A549 (cell line): ENCODE measurements at regions not wholly inside any gene's neighbourhood (a gene's known extent, or its start where the extent isn't known, plus 50 kb on each side); places are given as distances from the start of the nearest gene placed in this dataset.

Experiments used
- ATAC-seq, 2 experiments: fragments of 200-7000 bp in 1 of 2; fragments of >200 bp in 1 of 2; cut with Nextera tagmentation in 1 of 2; cut with Tn5 transposase in 1 of 2; 3 replicates each; pipeline versions ENCODE4 v1.8.0 to v1.9.1; 2018 to 2020; ENCODE audit warnings: mild to moderate bottlenecking in 1 of 2, moderate library complexity in 1 of 2
- CTCF ChIA-PET: fragments of 300-600 bp; sonication (Branson Sonifier 250); formaldehyde crosslinking; extraction: SDS; loops from one replicate; lab custom pipeline; 2021; ENCODE audit warnings: antibody characterized with exemption, inconsistent platforms; lab: Yijun Ruan, JAX
- POLR2A ChIA-PET: fragments of 350-600 bp; formaldehyde crosslinking; extraction: SDS; loops from one replicate; lab custom pipeline; 2021; ENCODE audit warnings: antibody characterized with exemption, inconsistent platforms; lab: Yijun Ruan, JAX
- DNase-seq, 2 experiments: peaks; one replicate each; pipeline versions ENCODE4 v3.0.0 to v3.0.0-alpha.2; 2011 to 2016; ENCODE audit warnings: low read depth in 1 of 2, low spot score in 1 of 2
- FAIRE-seq: peaks from 2 replicates; lab custom pipeline; 2011; peaks lifted over from hg19 to GRCh38; lab: Jason Lieb, UNC
- H3K27ac ChIP-seq, 2 experiments: fragments of >200 bp; sonication (Bioruptor Twin); formaldehyde crosslinking; 3 replicates each; pipeline ENCODE4 v1.5.1; 2016 to 2017
- H3K4me1 ChIP-seq: fragments of >200 bp; sonication (Bioruptor Twin); formaldehyde crosslinking; 3 replicates; pipeline ENCODE4 v1.6.1; 2016
- H3K4me2 ChIP-seq: fragments of >200 bp; sonication (Bioruptor Twin); formaldehyde crosslinking; 3 replicates; pipeline ENCODE4 v1.6.1; 2016
- H3K4me3 ChIP-seq: fragments of >200 bp; sonication (Bioruptor Twin); formaldehyde crosslinking; 3 replicates; pipeline ENCODE4 v1.5.1; 2016
- H3K9me3 ChIP-seq: fragments of >200 bp; sonication (Bioruptor Twin); formaldehyde crosslinking; 3 replicates; pipeline ENCODE4 v1.6.1; 2016
- CHD4 ChIP-seq: fragments of 200-600 bp; sonication (generic); IDR thresholded peaks from 2 replicates; pipeline ENCODE4 v1.6.1; 2016; ENCODE audit warnings: antibody characterized with exemption, mild to moderate bottlenecking, borderline replicate concordance
- FOSB ChIP-seq: fragments of 250-450 bp; sonication (Bioruptor Pico); IDR thresholded peaks from 2 replicates; pipeline ENCODE4 v1.5.0; 2020; ENCODE audit warnings: mild to moderate bottlenecking, moderate library complexity
- FOSL2 ChIP-seq, 2 experiments: fragments of 450-650 bp in 1 of 2; fragments of >200 bp in 1 of 2; sonication (Bioruptor Twin) in 1 of 2; formaldehyde crosslinking; IDR thresholded peaks; 2 replicates each; pipeline versions ENCODE4 v1.5.0 to v1.6.1; 2016 to 2020; ENCODE audit warnings: mild to moderate bottlenecking in 1 of 2, moderate library complexity in 1 of 2
- GATA3 ChIP-seq: IDR thresholded peaks from 2 replicates; pipeline ENCODE4 v1.6.1; 2012; ENCODE audit warnings: borderline replicate concordance
- HOXB13 ChIP-seq: fragments of 250-450 bp; sonication (Bioruptor Pico); IDR thresholded peaks from 2 replicates; pipeline ENCODE4 v1.5.0; 2020; ENCODE audit warnings: low read depth, mild to moderate bottlenecking, moderate library complexity
- JUN ChIP-seq, 2 experiments: fragments of >200 bp; sonication (Bioruptor Twin); formaldehyde crosslinking; IDR thresholded peaks; 2 replicates in 1 of 2; 3 replicates in 1 of 2; pipeline ENCODE4 v1.6.1; 2016 to 2017
- MYC ChIP-seq: IDR thresholded peaks from 2 replicates; pipeline ENCODE4 v1.6.1; 2012; ENCODE audit warnings: mild to moderate bottlenecking, inconsistent platforms, low read length, improper control_type of control experiment, borderline replicate concordance
- NFE2L2 ChIP-seq: fragments of 150-350 bp; conservative IDR thresholded peaks from 2 replicates; pipeline ENCODE4 v1.6.1; 2014; ENCODE audit warnings: low read length
- NR3C1 ChIP-seq: fragments of >200 bp; sonication (Bioruptor Twin); formaldehyde crosslinking; IDR thresholded peaks from 3 replicates; pipeline ENCODE4 v1.6.1; 2017
- PHF8 ChIP-seq: fragments of 200-600 bp; sonication (generic); IDR thresholded peaks from 2 replicates; pipeline ENCODE4 v1.6.1; 2016; ENCODE audit warnings: low read depth, mild to moderate bottlenecking, antibody characterized with exemption, moderate library complexity, borderline replicate concordance
- POLR2AphosphoS2 ChIP-seq: conservative IDR thresholded peaks from 2 replicates; pipeline ENCODE4 v1.6.1; 2012; ENCODE audit warnings: low read length, improper control_type of control experiment, inconsistent platforms
- SREBF2 ChIP-seq: fragments of 450-650 bp; IDR thresholded peaks from 2 replicates; pipeline ENCODE4 v1.6.1; 2014; ENCODE audit warnings: mild to moderate bottlenecking, moderate library complexity
- TP53 ChIP-seq: fragments of 250-450 bp; sonication (Bioruptor Pico); IDR thresholded peaks from 2 replicates; pipeline ENCODE4 v1.5.0; 2021; ENCODE audit warnings: mild to moderate bottlenecking, moderate library complexity
- ZC3H11A ChIP-seq: fragments of 450-650 bp; IDR thresholded peaks from 2 replicates; pipeline ENCODE4 v1.6.1; 2014; ENCODE audit warnings: antibody characterized with exemption, mild to moderate bottlenecking
- ZNF302 ChIP-seq: fragments of 250-450 bp; sonication (Bioruptor Pico); IDR thresholded peaks from 2 replicates; pipeline ENCODE4 v1.9.0; 2021; ENCODE audit warnings: inconsistent platforms, mild to moderate bottlenecking, moderate library complexity
- WGBS: methylation state at CpG from one replicate; pipeline ENCODE4 v1.1.6; 2017; ENCODE audit errors: missing lambda C conversion rate; 5-methylcytosine and 5-hydroxymethylcytosine counted together
- TF ChIP-seq, protein P1 (sequence below): fragments of 450-650 bp; IDR thresholded peaks from 2 replicates; pipeline ENCODE4 v1.6.1; 2014; ENCODE audit warnings: antibody characterized with exemption
- TF ChIP-seq, protein P2 (sequence below): IDR thresholded peaks from 2 replicates; pipeline ENCODE4 v1.6.1; 2012; ENCODE audit warnings: low read depth, borderline replicate concordance
- TF ChIP-seq, protein P3 (sequence below): fragments of 150-350 bp; IDR thresholded peaks from 2 replicates; pipeline ENCODE4 v1.6.1; 2014; ENCODE audit warnings: low read depth, mild to moderate bottlenecking, low read length
- TF ChIP-seq, protein P4 (sequence below): fragments of >200 bp; sonication (Bioruptor Twin); formaldehyde crosslinking; IDR thresholded peaks from 3 replicates; pipeline ENCODE4 v1.6.1; 2016

DNA sequence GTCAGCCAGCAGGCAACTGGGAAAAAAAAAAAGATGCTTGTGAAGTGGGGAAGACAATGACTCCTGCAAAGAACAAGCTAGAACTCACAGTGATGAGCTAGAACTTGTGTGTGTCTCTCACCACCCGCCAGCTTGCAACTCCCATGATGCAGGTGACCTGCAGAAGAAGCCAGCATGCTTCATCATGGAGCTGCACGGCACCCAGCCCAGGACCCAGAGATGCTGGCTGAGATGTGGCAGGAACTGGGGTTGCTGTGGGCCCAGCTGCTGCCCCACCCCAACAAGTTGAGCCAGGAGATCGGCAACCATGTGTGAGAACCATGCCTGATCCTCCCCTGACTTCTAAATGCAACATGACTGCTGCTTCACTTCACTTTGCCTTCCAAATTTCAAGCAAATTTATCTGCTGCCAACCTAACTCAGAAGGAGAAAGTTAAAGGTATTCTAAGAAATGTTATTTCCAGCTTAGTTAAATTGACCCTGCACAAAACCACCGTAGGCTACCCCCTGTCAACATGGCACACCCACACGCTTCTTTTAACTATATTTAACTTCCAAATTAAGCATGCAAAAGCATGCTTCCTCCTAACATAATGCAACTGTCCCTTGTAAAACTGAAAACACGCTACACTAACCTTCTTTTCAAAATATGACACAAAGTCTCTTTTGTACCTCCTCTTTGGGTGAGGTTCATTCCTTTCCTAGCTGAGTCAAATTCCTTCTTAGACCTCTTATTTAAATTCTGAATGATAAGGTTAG lies 166.0 kb upstream of the IGSF21 start (continued):
- TF ChIP-seq PHF8 (no peak), FOSB (CRISPR knock-in tag) (no peak), ZNF302 (CRISPR knock-in tag) (no peak), NFE2L2 (no peak), MYC (no peak)
- TF ChIP-seq, protein P1, sequence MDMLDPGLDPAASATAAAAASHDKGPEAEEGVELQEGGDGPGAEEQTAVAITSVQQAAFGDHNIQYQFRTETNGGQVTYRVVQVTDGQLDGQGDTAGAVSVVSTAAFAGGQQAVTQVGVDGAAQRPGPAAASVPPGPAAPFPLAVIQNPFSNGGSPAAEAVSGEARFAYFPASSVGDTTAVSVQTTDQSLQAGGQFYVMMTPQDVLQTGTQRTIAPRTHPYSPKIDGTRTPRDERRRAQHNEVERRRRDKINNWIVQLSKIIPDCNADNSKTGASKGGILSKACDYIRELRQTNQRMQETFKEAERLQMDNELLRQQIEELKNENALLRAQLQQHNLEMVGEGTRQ: no peak

DNA sequence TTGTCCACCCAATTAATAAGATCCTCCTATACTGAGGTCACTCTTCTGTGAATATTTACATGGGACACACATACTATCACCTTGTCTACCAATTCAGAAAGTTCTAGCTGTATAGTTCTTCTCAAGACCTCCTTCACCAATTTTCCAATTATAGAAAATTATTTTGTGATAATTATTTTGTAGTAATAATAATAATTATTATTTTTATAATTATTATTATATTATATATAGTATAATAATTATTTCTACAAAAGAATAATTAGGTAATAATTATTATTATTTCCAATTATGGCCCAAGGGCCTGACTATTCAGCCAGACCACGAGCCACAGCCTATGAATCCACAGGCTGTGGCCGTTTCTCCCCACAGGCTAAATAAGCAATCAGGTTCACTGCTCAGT lies 164.1 kb upstream of the IGSF21 start:
- Histone ChIP-seq H3K4me1 (no peaks in the 10 kb centered on the region), H3K4me2 (no peak overlapping the region), H3K9me3 (no peaks in the 10 kb centered on the region), H3K4me3 (no peak overlapping the region), H3K27ac (no peak overlapping the region)
- FAIRE-seq (no peak), ATAC-seq (no peak), DNase-seq (no peak)
- POLR2A ChIA-PET: no interaction called here
- WGBS: 0% methylated on average over 2 of the region's 2 CpGs
- no peak for TF ChIP-seq ZC3H11A
- TF ChIP-seq FOSL2 (IDR thresholded peaks at IDR 0.05): no peak
- TF ChIP-seq FOSL2 (CRISPR knock-in tag; IDR thresholded peaks at IDR 0.05): no peak
- TF ChIP-seq, protein P2, sequence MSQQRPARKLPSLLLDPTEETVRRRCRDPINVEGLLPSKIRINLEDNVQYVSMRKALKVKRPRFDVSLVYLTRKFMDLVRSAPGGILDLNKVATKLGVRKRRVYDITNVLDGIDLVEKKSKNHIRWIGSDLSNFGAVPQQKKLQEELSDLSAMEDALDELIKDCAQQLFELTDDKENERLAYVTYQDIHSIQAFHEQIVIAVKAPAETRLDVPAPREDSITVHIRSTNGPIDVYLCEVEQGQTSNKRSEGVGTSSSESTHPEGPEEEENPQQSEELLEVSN: no peak
- TF ChIP-seq POLR2AphosphoS2: no peak
- no peak for TF ChIP-seq NR3C1
- TF ChIP-seq JUN (IDR thresholded peaks at IDR 0.05): no peak
- no peak for TF ChIP-seq CHD4
- TF ChIP-seq MYC: no peak
- no peak for TF ChIP-seq HOXB13 (CRISPR knock-in tag)
- no peak for TF ChIP-seq SREBF2
- TF ChIP-seq GATA3: no peak
- TF ChIP-seq, protein P3, sequence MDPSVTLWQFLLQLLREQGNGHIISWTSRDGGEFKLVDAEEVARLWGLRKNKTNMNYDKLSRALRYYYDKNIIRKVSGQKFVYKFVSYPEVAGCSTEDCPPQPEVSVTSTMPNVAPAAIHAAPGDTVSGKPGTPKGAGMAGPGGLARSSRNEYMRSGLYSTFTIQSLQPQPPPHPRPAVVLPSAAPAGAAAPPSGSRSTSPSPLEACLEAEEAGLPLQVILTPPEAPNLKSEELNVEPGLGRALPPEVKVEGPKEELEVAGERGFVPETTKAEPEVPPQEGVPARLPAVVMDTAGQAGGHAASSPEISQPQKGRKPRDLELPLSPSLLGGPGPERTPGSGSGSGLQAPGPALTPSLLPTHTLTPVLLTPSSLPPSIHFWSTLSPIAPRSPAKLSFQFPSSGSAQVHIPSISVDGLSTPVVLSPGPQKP: no peak
- CTCF ChIA-PET: no interaction called here

DNA sequence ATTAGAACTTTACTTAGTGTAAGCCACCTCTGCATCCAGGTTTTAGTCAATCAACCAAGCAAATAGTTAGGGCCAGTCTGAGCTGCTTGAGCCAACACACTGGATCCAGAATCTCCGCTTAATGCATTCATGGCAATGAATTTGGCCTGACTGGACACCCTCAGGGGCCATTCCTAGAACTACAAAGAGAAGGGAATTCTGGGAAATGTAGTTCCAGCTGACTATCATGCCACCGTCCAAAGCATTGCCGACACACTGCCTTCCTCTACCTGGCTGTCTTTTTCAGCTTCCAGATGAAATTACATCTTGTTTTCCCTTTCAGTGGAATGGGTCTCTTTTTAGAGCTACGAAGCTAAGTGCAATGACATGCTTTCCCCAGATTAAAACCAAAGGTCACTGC lies 163.0 kb upstream of the IGSF21 start:
- H3K4me2 ChIP-seq: no peak overlapping the region
- 29% methylated on average over 3 of the region's 4 CpGs for WGBS
- POLR2A ChIA-PET: no interaction called here
- no peak overlapping the region for H3K27ac ChIP-seq
- CTCF ChIA-PET: interaction anchor here (0.9 kb wide), 1 partner anchor 17 kb away, joined by 3 read pairs; no protein-coding TSS in a partner anchor
- no peak for DNase-seq
- H3K4me1 ChIP-seq: no peaks in the 10 kb centered on the region
- H3K9me3 ChIP-seq: no peaks in the 10 kb centered on the region
- H3K4me3 ChIP-seq: no peak overlapping the region
- ATAC-seq: no peak
- FAIRE-seq: no peak
- TF ChIP-seq SREBF2 (no peak), TP53 (CRISPR knock-in tag) (no peak)
- TF ChIP-seq, protein P4, sequence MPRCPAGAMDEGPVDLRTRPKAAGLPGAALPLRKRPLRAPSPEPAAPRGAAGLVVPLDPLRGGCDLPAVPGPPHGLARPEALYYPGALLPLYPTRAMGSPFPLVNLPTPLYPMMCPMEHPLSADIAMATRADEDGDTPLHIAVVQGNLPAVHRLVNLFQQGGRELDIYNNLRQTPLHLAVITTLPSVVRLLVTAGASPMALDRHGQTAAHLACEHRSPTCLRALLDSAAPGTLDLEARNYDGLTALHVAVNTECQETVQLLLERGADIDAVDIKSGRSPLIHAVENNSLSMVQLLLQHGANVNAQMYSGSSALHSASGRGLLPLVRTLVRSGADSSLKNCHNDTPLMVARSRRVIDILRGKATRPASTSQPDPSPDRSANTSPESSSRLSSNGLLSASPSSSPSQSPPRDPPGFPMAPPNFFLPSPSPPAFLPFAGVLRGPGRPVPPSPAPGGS: no peak
